WI38 (cell line): ENCODE measurements at regions not wholly inside any gene's neighbourhood (a gene's known extent, or its start where the extent isn't known, plus 50 kb on each side); places are given as distances from the start of the nearest gene placed in this dataset.

ENCODE experiments used
- H3K4me3 ChIP-seq: 2 replicates; pipeline ENCODE4 v1.5.1; 2011; ENCODE audit warnings: low read depth, mild to moderate bottlenecking, control low read depth, low read length
- CTCF ChIP-seq: IDR thresholded peaks from 2 replicates; pipeline ENCODE4 v1.5.1; 2012; ENCODE audit warnings: low read depth, mild to moderate bottlenecking, control low read depth, low read length

GRCh38 chr10:107553470-107553869 is 389.0 kb upstream of the SORCS1 start:
- TF ChIP-seq CTCF = no peak
- no peak overlapping the region for H3K4me3 ChIP-seq

DNA sequence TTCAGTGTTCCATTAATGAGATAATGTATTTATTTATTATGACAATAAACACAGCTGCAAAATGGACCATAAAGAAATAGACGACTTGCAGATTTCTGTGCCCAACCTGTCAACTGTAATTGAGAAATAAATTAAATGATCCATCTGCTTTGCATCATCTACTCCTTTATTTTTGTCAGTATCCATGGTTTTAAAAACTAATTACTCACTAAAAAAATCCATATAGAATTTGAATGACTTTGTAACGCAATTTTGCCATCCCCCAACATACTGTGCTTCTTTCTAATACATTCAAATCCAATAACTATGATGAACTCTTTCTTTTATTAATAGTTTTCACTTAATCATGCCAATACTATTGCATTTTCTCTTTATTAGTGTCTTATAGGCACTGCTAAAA is 388.5 kb upstream of the SORCS1 start:
- no peak for TF ChIP-seq CTCF
- no peak overlapping the region for H3K4me3 ChIP-seq

DNA sequence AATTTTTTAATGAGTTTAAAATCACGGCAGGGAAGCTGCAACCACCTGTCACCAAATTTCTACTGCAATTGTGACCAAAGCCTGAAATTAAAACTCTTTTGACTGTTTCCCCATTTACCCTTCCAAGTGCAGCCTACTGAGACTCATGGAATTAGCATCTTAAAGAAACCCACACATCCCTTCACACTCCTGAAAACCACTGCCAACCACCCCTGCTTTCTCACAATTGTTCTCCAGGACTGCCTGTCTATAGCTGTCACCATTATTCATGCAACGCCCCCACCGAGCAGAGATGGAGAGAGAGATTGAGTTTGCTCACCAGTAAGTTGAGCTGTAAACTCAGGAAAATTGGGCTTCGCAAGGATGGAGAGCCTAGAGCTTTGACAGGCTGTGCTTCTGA is 383.8 kb upstream of the SORCS1 start:
- H3K4me3 ChIP-seq = no peak overlapping the region
- no peak for TF ChIP-seq CTCF

- TF ChIP-seq CTCF = no peak
- no peak overlapping the region for H3K4me3 ChIP-seq
Observed at GRCh38 chr10:107546986-107547385, 382.5 kb upstream of the SORCS1 start.

DNA sequence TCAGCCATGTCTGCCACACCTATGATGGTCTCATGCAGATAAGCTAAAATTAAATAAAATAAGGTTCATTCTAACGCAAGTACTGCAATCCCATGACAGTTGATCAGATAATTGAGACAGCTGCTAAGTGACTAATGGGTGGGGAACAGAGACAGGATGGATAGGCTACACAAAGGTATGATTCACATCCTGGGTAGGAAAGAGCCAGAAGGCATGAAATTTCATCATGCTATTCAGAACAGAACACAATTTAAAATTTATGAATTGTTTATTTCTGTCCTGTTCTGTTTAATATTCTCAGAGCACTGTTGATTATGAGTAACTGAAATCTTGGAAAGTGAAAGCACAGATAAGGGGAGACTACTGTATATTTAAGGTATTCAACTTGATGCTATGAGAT is 381.8 kb upstream of the SORCS1 start:
- TF ChIP-seq CTCF = no peak
- no peak overlapping the region for H3K4me3 ChIP-seq

DNA sequence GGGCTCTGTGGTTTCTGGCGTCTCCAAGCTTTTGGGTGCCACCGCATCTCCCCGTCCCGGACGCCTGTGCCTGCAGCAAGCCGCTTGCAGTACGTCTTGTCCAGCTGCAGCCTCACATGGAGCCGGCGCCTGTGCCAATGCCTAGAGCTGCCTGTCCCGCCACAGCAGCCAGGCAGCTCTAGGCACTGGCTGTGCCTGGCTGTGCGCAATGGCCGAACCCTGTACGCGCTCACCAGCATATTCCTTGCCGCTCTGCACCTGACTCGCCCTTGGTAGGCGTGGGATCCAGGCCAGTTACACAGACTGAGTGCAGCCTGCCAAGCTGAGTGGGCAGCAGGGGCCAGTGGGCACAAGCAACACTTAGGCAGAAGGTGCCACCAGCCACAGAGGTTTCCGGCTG is 381.2 kb upstream of the SORCS1 start:
- no peak overlapping the region for H3K4me3 ChIP-seq
- no peak for TF ChIP-seq CTCF

DNA sequence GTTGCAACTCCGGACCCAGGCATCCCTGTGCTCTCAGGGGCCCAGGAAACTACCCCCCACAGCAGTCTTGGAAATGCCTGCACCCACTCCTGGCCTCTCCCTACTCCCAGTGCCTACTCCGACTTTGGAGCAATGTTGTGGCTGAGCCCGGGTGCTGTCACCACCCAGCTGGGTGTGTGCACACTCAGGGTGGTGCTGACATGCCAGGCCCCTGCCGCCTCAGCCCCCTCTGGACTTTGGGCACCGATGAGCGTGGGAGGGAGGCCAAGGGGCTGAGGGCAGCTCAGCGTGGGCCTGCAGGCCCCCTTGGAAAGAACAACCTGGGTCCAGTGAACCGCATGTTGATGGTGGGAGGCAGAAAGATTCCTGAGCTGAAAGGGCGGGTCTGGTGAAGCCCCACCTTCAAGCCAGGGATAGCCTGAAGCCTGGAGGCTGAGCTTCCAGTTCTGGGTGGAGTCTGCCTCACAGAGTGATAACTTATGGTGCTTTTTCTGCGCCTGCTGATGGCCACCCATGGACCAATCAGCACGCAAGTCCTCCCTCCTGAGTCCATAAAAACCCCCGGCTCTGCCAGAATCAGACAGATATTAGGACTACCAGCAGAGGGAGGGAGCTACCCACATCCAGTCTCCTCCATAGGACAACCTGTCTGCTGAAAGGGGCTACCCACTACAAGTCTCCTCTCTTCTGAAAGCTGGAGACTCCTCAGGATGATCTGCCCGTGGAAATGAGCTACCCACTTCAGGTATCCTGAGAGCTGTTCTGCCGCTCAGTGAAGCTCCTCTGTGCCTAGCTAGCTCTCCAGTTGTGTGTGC is 380.4 kb upstream of the SORCS1 start:
- TF ChIP-seq CTCF = no peak
- H3K4me3 ChIP-seq = no peak overlapping the region
